Epithelial cell of prostate (primary cell): ENCODE measurements at regions not wholly inside any gene's neighbourhood (a gene's known extent, or its start where the extent isn't known, plus 50 kb on each side); places are given as distances from the start of the nearest gene placed in this dataset.

ENCODE experiments used
- DNase-seq: peaks from one replicate; pipeline ENCODE4 v3.0.0-alpha.2; 2011; ENCODE audit warnings: low read depth, low spot score
- H3K27ac ChIP-seq: fragments of 450-650 bp; 2 replicates; pipeline ENCODE4 v1.5.1; 2017; ENCODE audit warnings: mild to moderate bottlenecking

- DNase-seq = no peak
Observed at GRCh38 chr14:86646696-86647690, 1117.0 kb downstream of the FLRT2 start.

GRCh38 chr14:86646125-86646524 is 1116.2 kb downstream of the FLRT2 start:
- DNase-seq = no peak
- no peak overlapping the region for H3K27ac ChIP-seq

More at GRCh38 chr14:86646696-86647690, 1117.0 kb downstream of the FLRT2 start:
- no peak overlapping the region for H3K27ac ChIP-seq

GRCh38 chr14:86641310-86641709 is 1111.4 kb downstream of the FLRT2 start:
- DNase-seq = no peak

GRCh38 chr14:86640288-86640687 is 1110.3 kb downstream of the FLRT2 start:
- DNase-seq = no peak
- no peak overlapping the region for H3K27ac ChIP-seq

More at GRCh38 chr14:86641310-86641709, 1111.4 kb downstream of the FLRT2 start:
- H3K27ac ChIP-seq = no peak overlapping the region

GRCh38 chr14:86639666-86640065 is 1109.7 kb downstream of the FLRT2 start:
- no peak overlapping the region for H3K27ac ChIP-seq
- DNase-seq = no peak

- H3K27ac ChIP-seq = no peak overlapping the region
- DNase-seq = no peak
Observed at GRCh38 chr14:86639146-86639545, 1109.2 kb downstream of the FLRT2 start.

- DNase-seq = no peak
- no peak overlapping the region for H3K27ac ChIP-seq
Observed at GRCh38 chr14:86627080-86627479, 1097.1 kb downstream of the FLRT2 start.

- DNase-seq = no peak
- no peak overlapping the region for H3K27ac ChIP-seq
Observed at GRCh38 chr14:86626530-86626929, 1096.6 kb downstream of the FLRT2 start.

- no peak for DNase-seq
- H3K27ac ChIP-seq = no peak overlapping the region
Observed at GRCh38 chr14:86625637-86626036, 1095.7 kb downstream of the FLRT2 start.

- DNase-seq = no peak
- H3K27ac ChIP-seq = no peak overlapping the region
Observed at GRCh38 chr14:86619726-86620125, 1089.8 kb downstream of the FLRT2 start.

- DNase-seq = no peak
- H3K27ac ChIP-seq = no peak overlapping the region
Observed at GRCh38 chr14:86613786-86614185, 1083.8 kb downstream of the FLRT2 start.

GRCh38 chr14:86613126-86613525 is 1083.2 kb downstream of the FLRT2 start:
- no peak overlapping the region for H3K27ac ChIP-seq
- DNase-seq = no peak

GRCh38 chr14:86604561-86604960 is 1074.6 kb downstream of the FLRT2 start:
- H3K27ac ChIP-seq = no peak overlapping the region
- DNase-seq = no peak

- DNase-seq = no peak
- no peak overlapping the region for H3K27ac ChIP-seq
Observed at GRCh38 chr14:86602263-86602662, 1072.3 kb downstream of the FLRT2 start.

- DNase-seq = no peak
Observed at GRCh38 chr14:86601813-86602212, 1071.9 kb downstream of the FLRT2 start.

GRCh38 chr14:86597279-86597678 is 1067.3 kb downstream of the FLRT2 start:
- no peak for DNase-seq
- H3K27ac ChIP-seq = no peak overlapping the region

More at GRCh38 chr14:86601813-86602212, 1071.9 kb downstream of the FLRT2 start:
- no peak overlapping the region for H3K27ac ChIP-seq

GRCh38 chr14:86596024-86596423 is 1066.1 kb downstream of the FLRT2 start:
- H3K27ac ChIP-seq = no peak overlapping the region

GRCh38 chr14:86575141-86575540 is 1045.2 kb downstream of the FLRT2 start:
- no peak overlapping the region for H3K27ac ChIP-seq
- DNase-seq = no peak

More at GRCh38 chr14:86596024-86596423, 1066.1 kb downstream of the FLRT2 start:
- DNase-seq = no peak

GRCh38 chr14:86574778-86575129 is 1044.8 kb downstream of the FLRT2 start:
- H3K27ac ChIP-seq = no peak overlapping the region

GRCh38 chr14:86574051-86574777 is 1044.3 kb downstream of the FLRT2 start:
- no peak overlapping the region for H3K27ac ChIP-seq
- no peak for DNase-seq

More at GRCh38 chr14:86574778-86575129, 1044.8 kb downstream of the FLRT2 start:
- no peak for DNase-seq

GRCh38 chr14:86570371-86570770 is 1040.4 kb downstream of the FLRT2 start:
- no peak for DNase-seq
- no peak overlapping the region for H3K27ac ChIP-seq
